ENCODE measurements at regions not wholly inside any gene's neighbourhood (a gene's known extent, or its start where the extent isn't known, plus 50 kb on each side); places are given as distances from the start of the nearest gene placed in this dataset.
"Not testable (repeated sequence)": the region's sequence is repeated elsewhere in the genome, so short reads cannot be mapped to it uniquely, and the experiment has no call there.

GRCh38 chr2:208722731-208723130 lies 316.1 kb downstream of the PTH2R start:
- no peak for TF ChIP-seq EZH2 (IDR thresholded peaks at IDR 0.05; ENCODE audit: low read length, unreplicated experiment)
- no peak for TF ChIP-seq CTCF (conservative IDR thresholded peaks at IDR 0.05; ENCODE audit: low read depth, low read length)
- TF ChIP-seq EZH2phosphoT487 (IDR thresholded peaks at IDR 0.05; ENCODE audit: borderline replicate concordance, low read length) = no peak
- Histone ChIP-seq H3K79me2 (ENCODE audit: low read length) (no peaks in the 10 kb centered on the region), H3F3A (ENCODE audit: low read length, unreplicated experiment) (no peaks in the 10 kb centered on the region), H3K4me2 (ENCODE audit: low read length) (no peak overlapping the region), H4K20me1 (ENCODE audit: low read length) (no peaks in the 10 kb centered on the region), H3K9me3 (ENCODE audit: low read length) (no peaks in the 10 kb centered on the region), H3K4me1 (ENCODE audit: insufficient read depth, low read length) (no peaks in the 10 kb centered on the region), H3K9me2 (replicated peaks; ENCODE audit: low read length) (no peaks in the 10 kb centered on the region), H3K27ac (ENCODE audit: low read length) (no peak overlapping the region), H3K27me3 (ENCODE audit: low read length) (no peaks in the 10 kb centered on the region), H3K4me3 (ENCODE audit: low read length) (no peak overlapping the region), H3K36me3 (ENCODE audit: low read depth, low read length) (no peaks in the 10 kb centered on the region), H2AFZ (ENCODE audit: low read length) (no peak overlapping the region), H3K9ac (ENCODE audit: low read length) (no peak overlapping the region)
- ATAC-seq (no peak), DNase-seq (no peak)
- intact Hi-C loops (cut with micrococcal nuclease) = no loop called here
- no TSS peak for BruUV-seq (replicated peaks)
- CTCF ChIA-PET = no interaction called here
- POLR2A ChIA-PET (ENCODE audit: unreplicated experiment) = no interaction called here

- no peak overlapping the region for H3K4me3 ChIP-seq (ENCODE audit: low read length)
- no peaks in the 10 kb centered on the region for H4K20me1 ChIP-seq (ENCODE audit: low read length)
- intact Hi-C loops (cut with micrococcal nuclease) = no loop called here
- no peaks in the 10 kb centered on the region for H3K9me3 ChIP-seq (ENCODE audit: low read length)
- ChIA-PET CTCF (no interaction called here), POLR2A (ENCODE audit: unreplicated experiment) (no interaction called here)
- H2AFZ ChIP-seq (ENCODE audit: low read length) = no peak overlapping the region
- DNase-seq (no peak), ATAC-seq (no peak)
- H3K27me3 ChIP-seq (ENCODE audit: low read length) = no peaks in the 10 kb centered on the region
- H3K27ac ChIP-seq (ENCODE audit: low read length) = no peak overlapping the region
- H3K9me2 ChIP-seq (replicated peaks; ENCODE audit: low read length) = no peaks in the 10 kb centered on the region
- TF ChIP-seq EZH2 (IDR thresholded peaks at IDR 0.05; ENCODE audit: low read length, unreplicated experiment) (no peak), EZH2phosphoT487 (IDR thresholded peaks at IDR 0.05; ENCODE audit: borderline replicate concordance, low read length) (no peak), CTCF (conservative IDR thresholded peaks at IDR 0.05; ENCODE audit: low read depth, low read length) (no peak)
- no TSS peak for BruUV-seq (replicated peaks)
- H3K4me2 ChIP-seq (ENCODE audit: low read length) = no peak overlapping the region
- H3K4me1 ChIP-seq (ENCODE audit: insufficient read depth, low read length) = no peaks in the 10 kb centered on the region
- H3K36me3 ChIP-seq (ENCODE audit: low read depth, low read length) = no peaks in the 10 kb centered on the region
- no peak overlapping the region for H3K9ac ChIP-seq (ENCODE audit: low read length)
- no peaks in the 10 kb centered on the region for H3F3A ChIP-seq (ENCODE audit: low read length, unreplicated experiment)
- no peaks in the 10 kb centered on the region for H3K79me2 ChIP-seq (ENCODE audit: low read length)
These were observed 318.7 kb downstream of the PTH2R start for GRCh38 chr2:208725280-208725679.

DNA sequence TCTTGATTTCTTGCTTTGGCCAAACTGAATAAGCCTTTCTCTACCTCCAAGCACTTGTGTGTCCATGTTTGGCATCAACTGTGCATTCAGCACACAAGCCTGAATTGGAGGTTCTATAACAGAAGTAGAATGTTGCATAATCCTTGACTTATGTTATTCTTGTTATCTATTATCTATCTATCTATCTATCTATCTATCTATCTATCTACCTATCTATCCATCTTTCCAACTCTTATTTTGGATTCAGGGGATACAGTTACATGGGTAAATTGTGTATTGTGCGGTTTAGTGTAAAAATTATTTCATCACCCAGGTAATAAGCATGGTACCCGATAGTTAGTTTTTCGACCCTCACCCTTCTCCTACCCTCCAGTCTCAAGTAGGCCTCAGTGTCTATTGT lies 319.6 kb downstream of the PTH2R start:
- Histone ChIP-seq H3K36me3 (ENCODE audit: low read depth, low read length) (no peaks in the 10 kb centered on the region), H3K4me3 (ENCODE audit: low read length) (no peak overlapping the region), H3K9ac (ENCODE audit: low read length) (no peak overlapping the region), H3F3A (ENCODE audit: low read length, unreplicated experiment) (no peaks in the 10 kb centered on the region), H2AFZ (ENCODE audit: low read length) (no peak overlapping the region), H3K27me3 (ENCODE audit: low read length) (no peaks in the 10 kb centered on the region), H3K79me2 (ENCODE audit: low read length) (no peaks in the 10 kb centered on the region), H4K20me1 (ENCODE audit: low read length) (no peaks in the 10 kb centered on the region), H3K9me3 (ENCODE audit: low read length) (0 out of 2 replicates have a peak, but pooled peaks cover 3% of the 10 kb centered on the region), H3K4me2 (ENCODE audit: low read length) (no peak overlapping the region), H3K9me2 (replicated peaks; ENCODE audit: low read length) (no peaks in the 10 kb centered on the region), H3K27ac (ENCODE audit: low read length) (no peak overlapping the region), H3K4me1 (ENCODE audit: insufficient read depth, low read length) (no peaks in the 10 kb centered on the region)
- no TSS peak for BruUV-seq (replicated peaks)
- ATAC-seq = no peak
- ChIA-PET POLR2A (ENCODE audit: unreplicated experiment) (no interaction called here), CTCF (no interaction called here)
- DNase-seq = no peak
- intact Hi-C loops (cut with micrococcal nuclease) = no loop called here
- TF ChIP-seq EZH2 (IDR thresholded peaks at IDR 0.05; ENCODE audit: low read length, unreplicated experiment) = no peak
- TF ChIP-seq EZH2phosphoT487 (IDR thresholded peaks at IDR 0.05; ENCODE audit: borderline replicate concordance, low read length) = no peak
- no peak for TF ChIP-seq CTCF (conservative IDR thresholded peaks at IDR 0.05; ENCODE audit: low read depth, low read length)

GRCh38 chr2:208751663-208752415 lies 345.2 kb downstream of the PTH2R start:
- DNase-seq; H3K4me3 ChIP-seq (ENCODE audit: low read length); H3K4me1 ChIP-seq (ENCODE audit: insufficient read depth, low read length); H3F3A ChIP-seq (ENCODE audit: low read length, unreplicated experiment); H2AFZ ChIP-seq (ENCODE audit: low read length); H3K9ac ChIP-seq (ENCODE audit: low read length); H3K27ac ChIP-seq (ENCODE audit: low read length); H3K27me3 ChIP-seq (ENCODE audit: low read length); intact Hi-C loops (cut with micrococcal nuclease); H3K79me2 ChIP-seq (ENCODE audit: low read length); H3K4me2 ChIP-seq (ENCODE audit: low read length); ATAC-seq; H3K9me3 ChIP-seq (ENCODE audit: low read length); POLR2A ChIA-PET (ENCODE audit: unreplicated experiment); H4K20me1 ChIP-seq (ENCODE audit: low read length); H3K9me2 ChIP-seq (replicated peaks; ENCODE audit: low read length); CTCF ChIA-PET; BruUV-seq (replicated peaks); H3K36me3 ChIP-seq (ENCODE audit: low read depth, low read length): not testable (repeated sequence)

Measured in PC-3 (cell line).